Stimulated activated effector memory CD8-positive, alpha-beta T cell treated with anti-CD3 and anti-CD28 coated beads, Interleukin-12 subunit alpha, Interleukin-12 subunit beta, amount 100 ng/mL, for 72 hours (primary cell): ENCODE measurements at regions not wholly inside any gene's neighbourhood (a gene's known extent, or its start where the extent isn't known, plus 50 kb on each side); places are given as distances from the start of the nearest gene placed in this dataset.
A peak's percentile ranks its signal among the peaks of the same experiment; 100 is the strongest.
"Not testable (repeated sequence)": the region's sequence is repeated elsewhere in the genome, so short reads cannot be mapped to it uniquely, and the experiment has no call there.

Source experiments
- ATAC-seq: fragments of 150-1000 bp; cut with Tn5 transposase; 2 replicates; pipeline ENCODE4 v1.10.0; 2021
- DNase-seq, 2 donors: peaks; one replicate each; pipeline ENCODE4 v3.0.0; 2021 to 2022; ENCODE audit warnings: low spot score in 2 of 2
- H3K27ac Mint-ChIP-seq: one replicate; pipeline ENCODE4 v1.8.0; 2022; ENCODE audit warnings: mild to moderate bottlenecking, mixed read lengths
- H3K36me3 Mint-ChIP-seq: one replicate; pipeline ENCODE4 v1.8.0; 2022; ENCODE audit warnings: mild to moderate bottlenecking, mixed read lengths
- H3K4me1 Mint-ChIP-seq: one replicate; pipeline ENCODE4 v1.8.0; 2022; ENCODE audit warnings: mixed read lengths
- H3K4me3 Mint-ChIP-seq: one replicate; pipeline ENCODE4 v1.8.0; 2022; ENCODE audit warnings: mild to moderate bottlenecking, mixed read lengths
- H3K9me3 Mint-ChIP-seq: one replicate; pipeline ENCODE4 v1.8.0; 2022; ENCODE audit warnings: mixed read lengths

- ATAC-seq (peak; percentile 31), DNase-seq (no peak)
- peak overlapping the region; percentile 93 for H3K27ac Mint-ChIP-seq
- peaks cover 60% of the 10 kb centered on the region for H3K4me1 Mint-ChIP-seq
- H3K4me3 Mint-ChIP-seq: peak overlapping the region; percentile 53
- peaks cover 20% of the 10 kb centered on the region for H3K36me3 Mint-ChIP-seq
- H3K9me3 Mint-ChIP-seq: peaks cover 2% of the 10 kb centered on the region
These were observed 92.4 kb upstream of the KLF6 start for GRCh38 chr10:3877211-3878000.

- DNase-seq (no peak), ATAC-seq (no peak)
- Mint-ChIP-seq H3K36me3 (peaks cover 20% of the 10 kb centered on the region), H3K4me3 (peak overlapping the region; percentile 53), H3K27ac (peak overlapping the region; percentile 93), H3K9me3 (no peaks in the 10 kb centered on the region), H3K4me1 (peaks cover 62% of the 10 kb centered on the region)
These were observed 91.4 kb upstream of the KLF6 start for GRCh38 chr10:3876350-3876962.

- ATAC-seq: no peak
- H3K4me1 Mint-ChIP-seq: peaks cover 61% of the 10 kb centered on the region
These were observed 90.8 kb upstream of the KLF6 start for GRCh38 chr10:3875842-3876235.

GRCh38 chr10:3874990-3875841, 90.2 kb upstream of the KLF6 start:
- Mint-ChIP-seq H3K4me3 (peak overlapping the region; percentile 53), H3K27ac (peak overlapping the region; percentile 93), H3K36me3 (peaks cover 20% of the 10 kb centered on the region), H3K9me3 (no peaks in the 10 kb centered on the region), H3K4me1 (peaks cover 58% of the 10 kb centered on the region)
- DNase-seq (no peak), ATAC-seq (peak; percentile 58)

More at GRCh38 chr10:3875842-3876235, 90.8 kb upstream of the KLF6 start:
- Mint-ChIP-seq H3K27ac (peak overlapping the region; percentile 93), H3K36me3 (peaks cover 20% of the 10 kb centered on the region), H3K4me3 (peak overlapping the region; percentile 53), H3K9me3 (no peaks in the 10 kb centered on the region)
- no peak for DNase-seq

- not testable (repeated sequence) for H3K9me3 Mint-ChIP-seq, DNase-seq, ATAC-seq
- H3K27ac Mint-ChIP-seq: peak overlapping the region; percentile 93
- peak overlapping the region; percentile 53 for H3K4me3 Mint-ChIP-seq
- H3K36me3 Mint-ChIP-seq: peaks cover 20% of the 10 kb centered on the region
- peaks cover 57% of the 10 kb centered on the region for H3K4me1 Mint-ChIP-seq
These were observed 89.6 kb upstream of the KLF6 start for GRCh38 chr10:3874610-3874989.

- peaks cover 58% of the 10 kb centered on the region for H3K4me1 Mint-ChIP-seq
- peak overlapping the region; percentile 93 for H3K27ac Mint-ChIP-seq
- H3K4me3 Mint-ChIP-seq: peak overlapping the region; percentile 53
- ATAC-seq: peak; percentile 88
- DNase-seq: no peak
- no peaks in the 10 kb centered on the region for H3K9me3 Mint-ChIP-seq
- peaks cover 26% of the 10 kb centered on the region for H3K36me3 Mint-ChIP-seq
These were observed 88.9 kb upstream of the KLF6 start for GRCh38 chr10:3873728-3874461.

- Mint-ChIP-seq H3K4me1 (peaks cover 69% of the 10 kb centered on the region), H3K4me3 (no peak overlapping the region), H3K9me3 (no peaks in the 10 kb centered on the region), H3K27ac (peak overlapping the region; percentile 93), H3K36me3 (peaks cover 26% of the 10 kb centered on the region)
- no peak for ATAC-seq
- no peak for DNase-seq
These were observed 87.8 kb upstream of the KLF6 start for GRCh38 chr10:3872712-3873329.

GRCh38 chr10:3871424-3871996, 86.5 kb upstream of the KLF6 start:
- DNase-seq (no peak), ATAC-seq (no peak)
- Mint-ChIP-seq H3K4me1 (peaks cover 70% of the 10 kb centered on the region), H3K9me3 (no peaks in the 10 kb centered on the region), H3K27ac (peak overlapping the region; percentile 93), H3K4me3 (no peak overlapping the region), H3K36me3 (peaks cover 26% of the 10 kb centered on the region)

- Mint-ChIP-seq H3K27ac (peak overlapping the region; percentile 84), H3K4me1 (peaks cover 72% of the 10 kb centered on the region), H3K4me3 (peak overlapping the region; percentile 18), H3K36me3 (peaks cover 14% of the 10 kb centered on the region), H3K9me3 (no peaks in the 10 kb centered on the region)
- ATAC-seq (peak; percentile 63), DNase-seq (no peak)
These were observed 84.0 kb upstream of the KLF6 start for GRCh38 chr10:3869036-3869435.

GRCh38 chr10:3868271-3868664, 83.3 kb upstream of the KLF6 start:
- Mint-ChIP-seq H3K4me3 (no peak overlapping the region), H3K4me1 (peaks cover 73% of the 10 kb centered on the region), H3K36me3 (peaks cover 7% of the 10 kb centered on the region), H3K27ac (peak overlapping the region; percentile 84), H3K9me3 (no peaks in the 10 kb centered on the region)
- DNase-seq (no peak), ATAC-seq (no peak)

- Mint-ChIP-seq H3K9me3 (no peaks in the 10 kb centered on the region), H3K4me3 (peak overlapping the region; percentile 34), H3K4me1 (peaks cover 67% of the 10 kb centered on the region), H3K27ac (peak overlapping the region; percentile 84), H3K36me3 (peaks cover 6% of the 10 kb centered on the region)
- DNase-seq: peak in 1 of 2 donors; percentile 56
- peak; percentile 83 for ATAC-seq
These were observed 82.7 kb upstream of the KLF6 start for GRCh38 chr10:3867454-3868270.

GRCh38 chr10:3866332-3866731, 81.3 kb upstream of the KLF6 start:
- DNase-seq: peak in 1 of 2 donors; percentile 61
- peak; percentile 84 for ATAC-seq
- Mint-ChIP-seq H3K36me3 (peaks cover 6% of the 10 kb centered on the region), H3K9me3 (no peaks in the 10 kb centered on the region), H3K27ac (peak overlapping the region; percentile 84), H3K4me1 (peaks cover 62% of the 10 kb centered on the region), H3K4me3 (peak overlapping the region; percentile 34)

GRCh38 chr10:3865565-3865964, 80.6 kb upstream of the KLF6 start:
- DNase-seq (peak in 1 of 2 donors; percentile 23), ATAC-seq (peak; percentile 14)
- Mint-ChIP-seq H3K4me1 (peaks cover 62% of the 10 kb centered on the region), H3K27ac (peak overlapping the region; percentile 84), H3K36me3 (peaks cover 6% of the 10 kb centered on the region), H3K9me3 (no peaks in the 10 kb centered on the region), H3K4me3 (peak overlapping the region; percentile 34)
